Coronary artery (tissue), 2 donors: ENCODE measurements at regions not wholly inside any gene's neighbourhood (a gene's known extent, or its start where the extent isn't known, plus 50 kb on each side); places are given as distances from the start of the nearest gene placed in this dataset.

ENCODE experiments used
- DNase-seq: peaks from one replicate; pipeline ENCODE4 v3.0.0-alpha.2; 2017; ENCODE audit warnings: low spot score
- H3K27ac ChIP-seq, 2 donors: fragments of 200-600 bp; sonication (generic); one replicate each; pipeline ENCODE4 v1.5.1; 2016 to 2019
- H3K4me3 ChIP-seq: fragments of 200-600 bp; sonication (generic); 2 replicates; pipeline ENCODE4 v1.5.1; 2016; ENCODE audit warnings: mild to moderate bottlenecking, moderate library complexity
- TF ChIP-seq, protein P1 (sequence below): fragments of 200-600 bp; sonication (generic); IDR thresholded peaks from one replicate; pipeline ENCODE4 v1.5.1; 2019; ENCODE audit warnings: antibody characterized with exemption

DNA sequence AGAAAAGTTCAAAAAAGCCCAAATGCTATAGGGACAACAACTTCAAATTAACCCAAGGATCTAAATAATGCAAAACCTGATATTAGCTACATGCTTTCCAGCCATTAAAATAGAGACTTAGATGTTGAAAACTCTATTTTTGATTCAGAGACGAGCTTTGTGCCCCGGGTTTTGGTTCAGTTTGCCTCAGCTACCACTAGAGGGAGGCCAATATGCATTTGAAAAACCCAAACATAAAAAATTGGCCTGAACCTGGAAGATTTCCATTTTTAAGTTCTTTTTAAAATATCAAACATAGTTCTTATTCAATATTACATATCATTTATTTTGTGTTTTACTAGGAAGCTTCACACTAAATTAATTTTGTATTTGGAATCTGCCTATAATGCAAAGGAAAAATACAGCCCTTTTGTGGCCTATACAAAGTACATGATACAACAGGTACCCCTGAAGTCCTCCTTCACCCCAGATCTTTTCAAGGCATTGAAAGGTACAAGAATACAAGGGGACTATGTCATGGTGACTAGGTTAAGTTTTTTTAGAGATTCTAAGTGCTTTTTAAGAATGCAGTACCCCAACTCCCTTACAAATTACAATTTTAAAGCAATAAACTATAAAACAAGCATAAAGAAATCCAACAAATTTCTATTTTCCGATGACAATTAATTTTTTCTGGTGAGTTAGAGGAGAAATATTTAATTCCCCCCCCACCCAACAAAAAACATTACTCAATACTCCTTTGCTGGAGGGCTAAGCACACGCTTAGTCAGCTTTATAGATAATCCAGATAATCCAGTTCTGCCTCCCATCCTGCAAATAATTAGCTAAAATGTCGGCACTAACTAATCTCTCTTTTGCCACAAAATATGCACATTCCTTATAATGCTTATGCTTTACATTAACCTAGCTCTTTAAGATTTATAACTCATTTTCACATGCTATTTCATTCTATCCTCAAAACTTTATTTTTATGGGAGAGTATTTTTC, 97.7 kb upstream of the PTPN13 start:
- DNase-seq, result no peak
- TF ChIP-seq, protein P1, sequence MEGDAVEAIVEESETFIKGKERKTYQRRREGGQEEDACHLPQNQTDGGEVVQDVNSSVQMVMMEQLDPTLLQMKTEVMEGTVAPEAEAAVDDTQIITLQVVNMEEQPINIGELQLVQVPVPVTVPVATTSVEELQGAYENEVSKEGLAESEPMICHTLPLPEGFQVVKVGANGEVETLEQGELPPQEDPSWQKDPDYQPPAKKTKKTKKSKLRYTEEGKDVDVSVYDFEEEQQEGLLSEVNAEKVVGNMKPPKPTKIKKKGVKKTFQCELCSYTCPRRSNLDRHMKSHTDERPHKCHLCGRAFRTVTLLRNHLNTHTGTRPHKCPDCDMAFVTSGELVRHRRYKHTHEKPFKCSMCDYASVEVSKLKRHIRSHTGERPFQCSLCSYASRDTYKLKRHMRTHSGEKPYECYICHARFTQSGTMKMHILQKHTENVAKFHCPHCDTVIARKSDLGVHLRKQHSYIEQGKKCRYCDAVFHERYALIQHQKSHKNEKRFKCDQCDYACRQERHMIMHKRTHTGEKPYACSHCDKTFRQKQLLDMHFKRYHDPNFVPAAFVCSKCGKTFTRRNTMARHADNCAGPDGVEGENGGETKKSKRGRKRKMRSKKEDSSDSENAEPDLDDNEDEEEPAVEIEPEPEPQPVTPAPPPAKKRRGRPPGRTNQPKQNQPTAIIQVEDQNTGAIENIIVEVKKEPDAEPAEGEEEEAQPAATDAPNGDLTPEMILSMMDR, result peak; percentile 78

DNA sequence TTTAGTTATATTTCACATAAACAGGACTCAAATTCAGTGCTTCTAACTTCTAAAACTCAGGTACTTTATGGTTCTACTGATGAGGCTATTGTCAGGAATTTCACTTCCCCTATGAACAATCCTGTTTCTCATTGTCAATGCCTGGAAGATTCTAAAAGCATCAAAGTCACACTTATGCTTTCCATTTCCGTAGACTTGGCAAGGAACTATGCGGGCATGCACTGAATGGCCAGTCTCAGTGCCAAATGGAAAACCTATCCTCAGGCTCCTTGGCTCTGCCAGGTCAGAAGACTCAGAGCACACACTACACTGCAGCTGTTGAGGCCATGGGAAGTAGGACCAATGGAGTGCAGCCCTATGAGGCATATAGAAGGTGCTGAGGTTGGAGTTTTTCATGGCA, 97.0 kb upstream of the PTPN13 start:
- H3K4me3 ChIP-seq, result no peak overlapping the region
- no peak for DNase-seq
- no peak overlapping the region for H3K27ac ChIP-seq
- TF ChIP-seq, protein P1, result no peak

More for the DNA sequence above, 97.7 kb upstream of the PTPN13 start:
- Histone ChIP-seq H3K4me3 (no peak overlapping the region), H3K27ac (no peak overlapping the region)

DNA sequence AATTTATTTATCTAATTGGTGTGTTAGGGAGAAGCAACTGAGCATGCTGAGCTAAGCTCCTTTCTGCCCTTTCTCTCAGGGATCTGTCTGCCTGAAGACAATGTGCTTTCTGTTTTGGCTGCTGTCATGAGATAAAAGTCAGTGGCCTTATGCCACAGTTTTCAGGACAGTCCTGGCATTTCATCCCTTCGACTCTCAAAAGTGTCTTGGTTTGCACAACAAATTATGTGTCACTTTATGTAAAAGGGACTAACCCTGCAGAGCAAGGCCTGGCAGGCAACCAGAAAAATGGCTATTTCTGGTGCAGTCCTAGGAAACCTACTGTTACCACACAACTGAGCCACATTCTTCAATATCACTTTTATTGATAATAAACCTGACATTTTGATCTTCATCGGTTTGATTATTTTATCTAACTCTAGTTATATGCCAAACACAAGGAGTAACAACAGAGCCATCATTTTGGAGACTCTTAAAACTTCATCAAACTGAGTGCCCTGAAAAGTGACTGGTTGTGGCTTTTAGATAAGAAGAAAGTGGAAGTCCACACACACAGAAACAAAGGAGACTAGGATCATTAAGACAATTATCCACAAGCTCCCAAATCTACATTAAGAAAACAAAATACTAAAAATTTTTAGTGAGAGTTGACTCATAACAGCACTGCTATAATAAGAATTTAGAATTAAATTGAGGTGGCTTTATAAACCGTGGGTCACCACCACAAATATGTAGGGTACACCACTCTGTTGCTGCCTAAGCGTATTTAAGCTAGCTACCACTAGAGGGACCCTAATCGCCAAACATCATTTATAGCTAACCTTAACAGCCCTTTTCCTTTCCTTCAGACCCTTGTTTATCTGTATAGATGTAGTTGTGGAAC, 95.9 kb upstream of the PTPN13 start:
- Histone ChIP-seq H3K4me3 (no peak overlapping the region), H3K27ac (no peak overlapping the region)
- no peak for DNase-seq
- TF ChIP-seq, protein P1, result peak; percentile 45

DNA sequence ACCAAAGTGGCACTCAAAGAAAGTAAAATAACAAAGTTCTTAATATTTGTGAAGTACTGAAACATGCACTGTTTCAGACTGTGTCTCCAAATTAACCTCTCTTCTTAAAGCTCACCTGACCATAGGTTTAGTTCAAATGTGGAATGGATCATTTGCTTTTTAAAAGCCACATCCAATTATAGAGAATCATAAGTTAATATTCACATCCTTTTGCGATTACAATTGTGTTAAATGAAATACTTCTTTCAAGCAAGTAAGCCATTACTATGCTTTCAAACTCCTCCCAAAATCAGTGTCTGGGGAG, 95.3 kb upstream of the PTPN13 start:
- TF ChIP-seq, protein P1, result no peak
- Histone ChIP-seq H3K4me3 (no peak overlapping the region), H3K27ac (no peak overlapping the region)
- DNase-seq, result no peak

DNA sequence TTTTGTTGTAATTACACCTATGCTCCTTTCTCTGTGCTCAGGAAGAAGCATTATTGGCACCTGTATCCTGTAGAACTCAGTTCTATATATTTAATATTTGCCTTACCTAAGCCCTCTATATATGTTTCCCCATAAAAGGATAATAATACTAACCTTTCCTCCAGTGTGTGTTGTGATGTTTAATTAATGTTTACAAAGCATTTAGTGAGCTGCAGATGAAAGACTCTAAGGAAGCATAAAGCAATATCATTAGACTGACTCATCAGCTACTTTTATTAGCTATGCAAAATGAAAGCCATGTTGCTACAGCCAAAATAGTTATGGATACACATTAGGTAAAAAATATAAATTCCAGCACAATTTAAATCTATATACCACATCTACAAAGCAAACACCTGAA, 93.6 kb upstream of the PTPN13 start:
- Histone ChIP-seq H3K27ac (no peak overlapping the region), H3K4me3 (no peak overlapping the region)
- TF ChIP-seq, protein P1, result no peak
- DNase-seq, result no peak

DNA sequence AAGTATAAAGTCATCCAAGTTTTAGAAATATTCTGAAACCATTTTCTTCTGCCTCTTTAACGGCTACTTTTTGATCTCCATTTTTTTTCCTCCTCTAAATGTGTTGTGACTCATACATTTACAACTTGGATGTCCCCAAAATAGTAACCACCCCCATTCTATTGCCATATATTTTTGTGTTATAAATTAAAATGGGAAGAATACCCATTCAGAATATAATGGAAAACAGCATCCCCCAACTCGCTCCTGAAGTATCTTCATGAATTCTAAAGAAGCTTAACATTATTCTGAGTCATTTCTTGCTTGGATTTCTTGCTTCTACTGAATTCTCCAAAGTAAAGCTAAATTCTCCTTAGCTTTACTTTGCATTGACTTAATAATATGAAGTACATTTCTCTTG, 92.0 kb upstream of the PTPN13 start:
- no peak overlapping the region for H3K4me3 ChIP-seq

More for the DNA sequence above, 92.0 kb upstream of the PTPN13 start:
- DNase-seq, result no peak
- H3K27ac ChIP-seq, result no peak overlapping the region
- TF ChIP-seq, protein P1, result no peak
